Neutrophil (primary cell): ENCODE measurements at regions not wholly inside any gene's neighbourhood (a gene's known extent, or its start where the extent isn't known, plus 50 kb on each side); places are given as distances from the start of the nearest gene placed in this dataset.

Experiments used
- H3K27ac ChIP-seq: fragments of 200-600 bp; sonication (generic); 2 replicates; pipeline ENCODE4 v1.5.1; 2016; ENCODE audit warnings: mild to moderate bottlenecking, moderate library complexity
- H3K27me3 ChIP-seq: fragments of 200-600 bp; sonication (generic); 2 replicates; pipeline ENCODE4 v1.6.0; 2016; ENCODE audit warnings: mild to moderate bottlenecking
- H3K36me3 ChIP-seq: fragments of 200-600 bp; sonication (generic); 2 replicates; pipeline ENCODE4 v1.5.1; 2017
- H3K4me1 ChIP-seq, 2 experiments: fragments of 200-600 bp in 1 of 2; sonication (generic) in 1 of 2; 1 replicate in 1 of 2; 2 replicates in 1 of 2; pipeline versions ENCODE4 v1.5.1 to v1.6.1; 2013 to 2016; ENCODE audit warnings: low read depth in 1 of 2, low read length in 1 of 2, mild to moderate bottlenecking in 1 of 2, moderate library complexity in 1 of 2; ENCODE audit not compliant: control insufficient read depth in 1 of 2, insufficient read depth in 1 of 2
- H3K4me3 ChIP-seq, 2 experiments: fragments of 200-600 bp in 1 of 2; sonication (generic) in 1 of 2; 1 replicate in 1 of 2; 2 replicates in 1 of 2; pipeline ENCODE4 v1.5.1; 2013 to 2016; ENCODE audit warnings: low read depth in 1 of 2, low read length in 1 of 2, mild to moderate bottlenecking in 1 of 2, moderate library complexity in 1 of 2
- H3K9me3 ChIP-seq: fragments of 200-600 bp; sonication (generic); 2 replicates; pipeline ENCODE4 v1.5.1; 2016
- CTCF ChIP-seq: fragments of 200-600 bp; sonication (generic); IDR thresholded peaks from 2 replicates; pipeline ENCODE4 v1.5.1; 2016; ENCODE audit warnings: antibody characterized with exemption

GRCh38 chr12:76704693-76705092, 59.2 kb upstream of the ZDHHC17 start:
- Histone ChIP-seq H3K27me3 (no peaks in the 10 kb centered on the region), H3K4me1 (peaks cover 0 to 3% of the 10 kb centered on the region in 2 experiments), H3K36me3 (no peaks in the 10 kb centered on the region), H3K9me3 (no peaks in the 10 kb centered on the region), H3K27ac (no peak overlapping the region), H3K4me3 (no peak overlapping the region)
- TF ChIP-seq CTCF, result no peak

GRCh38 chr12:76706101-76706500, 57.8 kb upstream of the ZDHHC17 start:
- Histone ChIP-seq H3K4me1 (peaks cover 0 to 3% of the 10 kb centered on the region in 2 experiments), H3K4me3 (no peak overlapping the region), H3K27ac (no peak overlapping the region), H3K9me3 (no peaks in the 10 kb centered on the region), H3K36me3 (no peaks in the 10 kb centered on the region), H3K27me3 (no peaks in the 10 kb centered on the region)
- no peak for TF ChIP-seq CTCF

- H3K27me3 ChIP-seq, result no peaks in the 10 kb centered on the region
- H3K9me3 ChIP-seq, result no peaks in the 10 kb centered on the region
- H3K4me3 ChIP-seq, result no peak overlapping the region
- H3K4me1 ChIP-seq, result peaks cover 0 to 3% of the 10 kb centered on the region in 2 experiments
- H3K36me3 ChIP-seq, result no peaks in the 10 kb centered on the region
- no peak overlapping the region for H3K27ac ChIP-seq
- TF ChIP-seq CTCF, result no peak
Measured at GRCh38 chr12:76706761-76707160, 57.2 kb upstream of the ZDHHC17 start.

GRCh38 chr12:76707772-76708171, 56.1 kb upstream of the ZDHHC17 start:
- Histone ChIP-seq H3K4me3 (no peak overlapping the region), H3K27ac (no peak overlapping the region), H3K27me3 (no peaks in the 10 kb centered on the region), H3K4me1 (peaks cover 0 to 3% of the 10 kb centered on the region in 2 experiments), H3K36me3 (no peaks in the 10 kb centered on the region), H3K9me3 (no peaks in the 10 kb centered on the region)
- no peak for TF ChIP-seq CTCF

GRCh38 chr12:76708296-76708695, 55.6 kb upstream of the ZDHHC17 start:
- Histone ChIP-seq H3K27me3 (no peaks in the 10 kb centered on the region), H3K4me3 (no peak overlapping the region), H3K36me3 (no peaks in the 10 kb centered on the region), H3K27ac (no peak overlapping the region), H3K9me3 (no peaks in the 10 kb centered on the region), H3K4me1 (peaks cover 0 to 3% of the 10 kb centered on the region in 2 experiments)
- TF ChIP-seq CTCF, result no peak

- Histone ChIP-seq H3K4me3 (no peak overlapping the region), H3K27me3 (no peaks in the 10 kb centered on the region), H3K9me3 (no peaks in the 10 kb centered on the region), H3K4me1 (no peaks in the 10 kb centered on the region), H3K27ac (no peak overlapping the region), H3K36me3 (no peaks in the 10 kb centered on the region)
- no peak for TF ChIP-seq CTCF
Measured at GRCh38 chr12:76711241-76711640, 52.7 kb upstream of the ZDHHC17 start.
